ENCODE measurements at regions not wholly inside any gene's neighbourhood (a gene's known extent, or its start where the extent isn't known, plus 50 kb on each side); places are given as distances from the start of the nearest gene placed in this dataset.

DNA sequence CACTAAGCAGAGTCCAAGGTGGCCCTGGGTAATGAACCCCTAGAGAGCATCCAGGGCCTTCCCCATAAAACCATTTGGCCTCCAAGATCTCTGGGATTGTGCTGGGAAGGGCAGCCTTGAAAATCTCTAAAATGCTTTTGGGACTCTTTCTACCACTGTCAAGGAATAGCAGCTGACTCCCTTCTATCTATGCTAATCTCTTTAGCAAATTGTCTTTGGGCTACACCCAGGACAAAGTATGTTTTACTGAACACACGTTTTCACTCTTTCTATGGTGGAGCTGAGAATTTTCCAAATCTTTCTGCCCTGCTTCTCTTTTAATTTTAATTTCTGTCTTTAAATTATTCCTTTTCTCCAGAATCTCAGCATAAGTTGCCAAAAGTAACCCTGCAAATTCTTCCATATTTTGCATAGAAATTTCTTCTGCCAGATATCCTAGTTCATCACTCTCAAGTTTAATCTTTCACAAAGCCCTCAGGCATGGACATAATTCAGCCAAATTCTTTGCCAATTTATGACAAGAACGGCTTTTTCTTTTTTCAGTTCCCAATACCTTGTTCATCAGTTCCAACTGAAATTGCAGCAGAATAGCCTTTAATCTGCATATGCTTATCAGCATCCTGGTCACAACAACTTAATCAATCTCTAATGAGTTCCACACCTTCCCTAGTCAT is 687.0 kb upstream of the ADGRL4 start:
- DNase-seq: no peak

DNA sequence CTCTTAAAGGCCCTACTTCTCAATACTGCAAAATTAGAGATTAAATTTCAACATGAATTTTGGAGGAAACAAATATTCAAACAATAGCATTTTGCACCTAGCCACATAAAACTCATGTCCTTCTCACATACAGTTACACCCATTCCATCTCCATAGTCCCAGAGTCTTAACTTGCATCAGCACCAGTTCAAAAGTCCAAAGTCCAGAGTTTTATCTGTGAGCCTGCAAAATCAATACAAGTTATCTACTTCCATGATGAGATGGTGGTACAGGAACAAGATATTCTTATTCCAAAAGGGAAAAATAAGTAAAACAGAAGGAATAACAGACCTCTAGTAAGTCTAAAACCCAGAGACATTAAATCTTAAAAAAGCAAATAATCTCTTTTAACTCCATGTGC is 686.0 kb upstream of the ADGRL4 start:
- DNase-seq: no peak

DNA sequence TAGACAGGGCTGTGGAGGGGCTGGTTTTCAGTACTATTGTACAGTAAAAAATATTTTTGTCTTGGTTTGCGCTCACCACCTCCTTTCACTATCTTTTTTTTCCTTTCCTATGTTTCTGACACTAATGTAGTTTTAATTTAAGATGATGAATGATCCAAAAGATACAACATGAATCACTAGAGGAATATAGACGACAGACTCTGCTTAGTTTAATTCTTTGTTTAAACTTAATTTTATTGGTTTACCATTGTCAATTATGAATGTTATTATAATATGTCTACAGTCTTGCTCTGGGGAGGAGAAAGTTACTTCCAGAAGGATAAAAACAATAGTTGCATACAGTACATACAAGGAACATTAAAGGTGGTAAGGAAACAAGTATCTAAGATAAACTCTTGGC is 682.4 kb upstream of the ADGRL4 start:
- DNase-seq: no peak

DNA sequence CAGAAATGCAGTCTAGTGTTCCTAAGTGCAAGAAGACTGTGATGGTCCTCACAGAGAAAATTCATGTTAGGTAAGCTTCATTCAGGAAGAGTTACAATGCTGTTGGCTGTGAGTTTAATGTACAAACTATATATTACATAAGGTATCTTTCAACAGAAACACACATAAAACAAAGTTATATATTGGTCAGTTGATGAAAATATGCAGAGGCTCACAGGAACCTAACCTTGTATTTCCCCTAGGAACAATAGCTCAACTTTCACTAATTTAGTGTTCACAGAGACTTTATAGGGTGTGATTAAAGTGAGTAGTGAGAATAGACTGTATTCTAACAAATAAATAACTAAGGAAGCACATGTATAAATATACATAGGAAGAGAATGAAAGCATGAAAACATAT is 676.9 kb upstream of the ADGRL4 start:
- DNase-seq: no peak

DNA sequence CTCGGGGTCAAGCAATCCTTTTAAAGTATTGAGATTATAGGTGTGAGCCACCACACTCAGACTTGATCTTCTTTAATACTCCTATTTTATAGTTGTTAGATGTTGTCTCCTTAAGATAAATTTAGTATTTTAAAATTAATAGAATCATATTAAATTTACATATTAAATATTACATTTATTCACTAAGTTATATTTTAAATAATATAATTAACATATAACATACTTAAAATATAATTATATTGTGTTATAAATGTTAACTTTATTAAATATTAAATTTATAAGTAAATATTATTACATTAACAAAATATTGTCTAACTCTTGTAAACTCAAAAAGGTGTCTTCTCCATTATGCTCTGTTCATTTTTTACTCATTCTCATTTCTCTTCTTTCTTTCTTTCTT is 675.9 kb upstream of the ADGRL4 start:
- DNase-seq: no peak

DNA sequence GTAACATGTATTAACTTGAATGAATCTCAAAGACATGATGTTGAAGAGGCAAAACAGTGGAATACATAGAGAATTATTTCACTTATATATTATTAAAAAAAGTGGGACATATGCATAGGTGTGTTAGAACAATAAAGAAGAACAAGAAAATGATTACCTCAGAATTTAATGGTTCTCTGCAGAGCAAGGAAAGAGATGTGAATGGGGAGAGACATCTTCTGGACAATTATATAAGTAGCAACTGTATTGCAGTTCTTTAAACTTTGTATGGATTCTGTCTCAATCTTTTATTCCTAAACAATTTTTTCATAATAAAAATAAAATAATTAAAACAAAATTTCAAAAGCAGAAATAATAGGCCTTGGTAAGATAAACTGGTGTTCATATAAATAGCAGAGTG is 674.9 kb upstream of the ADGRL4 start:
- no peak for DNase-seq

DNA sequence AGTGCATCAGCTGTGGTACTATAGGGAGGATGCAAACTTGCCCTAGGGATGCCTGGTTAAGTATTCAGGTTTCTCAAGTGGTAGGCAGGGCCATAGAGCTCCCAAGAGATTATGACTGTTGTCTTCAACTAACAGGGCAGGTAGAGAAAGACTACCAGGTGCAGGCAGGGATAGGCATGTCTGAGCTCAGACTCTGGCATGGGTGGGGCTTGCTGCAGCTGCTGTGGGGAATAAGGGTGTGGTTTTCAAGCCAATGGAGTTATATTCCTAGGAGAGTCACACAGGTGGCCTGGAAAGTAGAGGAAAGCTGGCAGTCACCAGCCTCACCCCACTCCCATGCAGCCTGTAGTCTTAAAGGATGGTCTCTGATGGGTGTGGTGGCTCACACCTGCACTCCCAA is 673.4 kb upstream of the ADGRL4 start:
- no peak for DNase-seq

DNA sequence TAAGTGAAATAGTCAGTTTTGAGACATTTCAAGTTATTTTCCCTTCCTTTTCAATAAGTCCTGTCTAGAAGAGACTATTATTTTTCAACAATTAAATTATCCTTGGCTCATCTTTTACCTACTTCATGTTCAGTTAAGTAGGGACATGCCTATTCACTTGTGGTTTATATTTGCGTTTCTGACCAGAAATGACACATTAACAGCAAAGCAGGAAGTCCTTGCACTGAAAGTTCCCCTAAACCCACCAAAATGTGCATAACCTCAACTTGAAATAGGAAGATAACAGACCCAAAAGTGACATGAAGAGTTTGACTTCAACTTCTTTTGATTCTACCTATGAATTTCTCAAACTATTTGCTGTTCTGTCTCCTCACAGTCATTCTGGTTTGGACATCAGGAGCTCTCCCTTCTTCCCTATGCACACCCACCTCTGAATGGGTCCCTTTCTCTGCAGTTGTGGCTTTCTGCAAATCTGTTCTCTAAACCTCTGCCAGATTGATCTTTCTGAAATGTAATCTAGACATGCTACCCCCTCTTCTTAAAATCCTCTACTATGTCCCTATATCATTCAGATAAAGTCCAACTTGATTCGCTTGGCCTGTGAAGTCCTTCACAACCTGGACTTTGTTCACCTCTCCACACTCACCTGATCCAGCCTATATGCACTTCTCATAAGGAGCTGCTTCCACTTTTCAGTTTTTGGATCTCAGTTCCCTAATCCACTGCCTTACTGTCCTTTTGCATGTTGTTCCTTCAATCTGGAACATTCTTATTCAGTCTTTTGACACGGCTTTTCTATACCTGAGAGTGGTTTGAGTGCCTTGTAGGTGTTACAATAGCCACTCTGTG is 661.5 kb upstream of the ADGRL4 start:
- no peak for DNase-seq

DNA sequence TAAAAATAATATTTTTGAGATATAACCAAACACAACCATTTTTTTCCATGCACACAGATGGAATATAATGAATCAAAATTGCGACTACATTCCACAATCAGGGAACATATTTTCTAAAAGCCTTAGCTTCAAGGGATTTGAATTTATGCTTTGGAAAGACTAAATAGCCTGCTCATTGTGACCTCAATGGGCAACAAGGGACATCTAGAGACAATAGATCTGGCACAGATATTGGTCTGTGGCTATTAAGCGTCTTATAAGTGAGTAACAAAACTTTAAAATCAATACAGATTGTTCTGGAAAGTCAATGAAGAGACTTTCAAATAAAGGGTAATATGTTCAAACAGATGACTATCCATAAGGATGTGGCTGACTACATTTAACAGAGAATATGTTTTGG is 660.6 kb upstream of the ADGRL4 start:
- DNase-seq: no peak

DNA sequence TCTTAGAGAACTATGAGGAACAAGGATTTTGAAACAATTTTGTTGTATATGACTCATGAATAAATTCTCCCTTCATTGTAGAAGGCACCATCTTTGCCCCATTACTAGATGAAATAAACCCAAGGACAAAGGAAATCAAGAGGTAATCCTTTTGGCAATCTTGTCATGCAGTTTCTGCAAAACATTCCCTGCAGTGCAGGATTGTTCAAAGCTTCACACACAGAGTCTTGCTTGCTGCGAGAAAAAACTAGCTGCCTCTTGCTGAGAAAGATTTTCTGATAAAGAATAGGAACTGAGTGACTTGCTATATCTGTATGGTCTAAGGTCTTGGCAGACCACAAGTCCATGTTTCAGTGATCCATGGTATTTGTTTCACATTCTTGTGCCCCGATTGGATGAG is 657.4 kb upstream of the ADGRL4 start:
- DNase-seq: no peak

DNA sequence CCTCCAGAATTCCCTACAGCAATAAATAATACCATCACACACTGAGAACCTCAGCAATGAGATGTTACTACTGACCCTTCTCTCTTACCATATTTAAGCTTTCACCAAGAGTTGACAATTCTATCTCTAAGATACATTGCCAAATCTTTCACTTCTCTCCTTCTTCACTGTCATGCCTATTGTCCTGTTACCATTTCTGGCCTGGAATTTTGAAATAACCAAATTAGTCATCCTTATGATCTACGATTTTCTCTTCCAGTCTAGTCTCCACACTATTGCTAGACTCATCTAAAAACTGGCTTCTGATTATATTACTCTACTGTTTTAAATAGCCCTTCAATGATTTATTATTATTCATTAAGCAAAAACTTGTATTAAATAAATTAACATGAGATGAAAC is 656.1 kb upstream of the ADGRL4 start:
- DNase-seq: no peak

DNA sequence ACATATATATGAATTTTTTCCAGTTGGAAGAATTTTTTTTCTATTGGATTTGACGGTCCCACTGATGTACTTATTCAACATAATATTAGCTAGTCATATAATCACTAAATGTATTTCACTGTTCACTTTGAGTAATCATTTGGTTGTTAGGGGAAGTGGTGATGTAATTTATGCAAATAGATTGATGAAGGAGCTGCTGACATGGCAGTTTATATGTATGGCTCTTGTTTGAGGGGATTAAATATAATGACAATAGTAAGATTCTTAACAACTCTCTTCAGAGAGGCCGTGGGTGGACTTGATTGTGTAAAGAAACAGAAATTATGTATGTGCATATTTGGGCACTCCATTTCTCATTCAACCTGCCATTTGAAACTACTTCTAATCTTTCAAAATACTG is 653.6 kb upstream of the ADGRL4 start:
- no peak for DNase-seq

DNA sequence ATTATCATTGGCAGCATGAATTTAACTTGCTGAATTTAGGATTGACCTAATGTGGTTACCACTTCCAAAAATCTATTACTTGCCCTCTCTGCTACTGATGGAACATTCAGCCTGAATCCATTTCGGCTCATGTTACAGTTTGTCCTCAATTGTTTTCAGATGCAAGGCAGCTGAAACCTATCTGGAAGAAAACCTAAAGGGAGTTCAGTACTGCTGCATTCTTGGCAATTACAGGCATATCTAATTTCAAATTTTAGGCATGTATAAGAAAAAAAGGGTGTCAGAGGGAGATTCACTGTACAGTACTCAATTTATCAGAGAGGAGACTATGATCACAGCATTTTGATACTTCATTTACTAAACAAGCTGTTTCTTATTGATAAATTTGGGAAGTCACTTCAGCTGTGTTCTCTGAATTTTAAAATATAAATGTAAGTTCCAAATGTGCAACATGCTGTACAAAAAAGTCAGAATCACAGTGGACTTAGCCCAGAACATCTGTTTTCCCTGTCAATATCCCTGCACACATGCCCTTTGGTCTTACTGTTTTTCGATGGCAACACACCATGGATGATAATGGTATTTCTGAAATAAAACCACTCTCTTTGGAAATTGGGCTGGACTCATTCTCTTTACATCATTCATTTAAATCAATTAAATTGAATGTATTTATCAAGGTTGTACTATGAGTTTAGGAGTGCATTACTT is 651.6 kb upstream of the ADGRL4 start:
- peak; percentile 20 for DNase-seq

DNA sequence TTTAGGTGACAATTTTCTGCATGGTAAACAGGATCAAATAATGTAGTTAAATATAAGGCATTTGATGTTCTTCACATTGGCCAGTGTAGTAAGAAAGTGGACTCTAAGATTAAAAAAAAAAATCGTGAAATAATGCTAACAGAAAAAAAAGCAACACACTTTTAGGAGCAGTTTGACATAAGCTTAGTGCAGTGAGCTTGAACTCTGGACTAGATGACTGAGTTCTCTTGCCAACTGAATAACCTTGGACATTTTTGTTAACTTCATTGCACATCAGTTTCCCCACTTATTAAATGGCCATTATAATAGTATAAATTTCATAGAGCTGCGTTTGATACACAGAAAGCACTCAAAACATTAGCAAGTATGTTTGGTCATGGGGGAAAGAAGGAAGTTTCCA is 649.3 kb upstream of the ADGRL4 start:
- DNase-seq: no peak

DNA sequence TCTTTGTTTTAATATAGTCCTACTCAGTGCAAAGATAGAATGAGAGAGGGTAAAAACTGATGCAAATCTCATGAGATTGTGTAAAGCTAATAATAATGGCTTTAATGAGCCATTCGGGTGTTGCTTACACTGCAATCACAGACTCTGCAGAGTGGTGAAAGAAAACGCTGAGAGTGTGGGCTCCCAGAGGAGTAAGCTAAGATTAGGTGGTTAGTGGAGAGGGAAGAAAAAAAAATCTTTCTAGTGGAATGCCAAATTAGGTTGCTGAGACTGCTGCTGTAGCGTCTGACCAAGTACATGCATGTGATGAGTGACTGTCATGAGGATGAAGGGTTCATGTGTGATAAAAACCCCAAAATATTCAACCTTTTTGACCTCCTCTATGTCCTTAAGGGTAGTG is 645.9 kb upstream of the ADGRL4 start:
- no peak for DNase-seq

DNA sequence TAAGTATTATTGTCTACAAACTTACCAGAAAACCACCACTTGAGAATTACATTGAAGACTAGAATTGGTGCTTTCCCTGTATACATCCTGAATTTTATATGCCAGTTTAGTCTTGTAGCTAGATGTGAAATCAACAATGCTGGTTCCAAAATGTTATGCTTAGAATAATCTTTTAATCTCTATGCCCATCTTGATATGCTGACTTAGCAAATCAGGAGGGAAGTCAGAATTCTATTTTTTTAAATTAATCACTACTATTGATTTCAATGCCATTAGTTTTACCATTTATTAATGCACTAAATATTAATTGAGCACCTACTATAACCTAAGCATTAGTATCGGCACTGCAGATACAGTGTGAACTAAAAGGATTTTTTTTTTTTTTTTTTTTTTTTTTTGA is 641.6 kb upstream of the ADGRL4 start:
- DNase-seq: no peak

DNA sequence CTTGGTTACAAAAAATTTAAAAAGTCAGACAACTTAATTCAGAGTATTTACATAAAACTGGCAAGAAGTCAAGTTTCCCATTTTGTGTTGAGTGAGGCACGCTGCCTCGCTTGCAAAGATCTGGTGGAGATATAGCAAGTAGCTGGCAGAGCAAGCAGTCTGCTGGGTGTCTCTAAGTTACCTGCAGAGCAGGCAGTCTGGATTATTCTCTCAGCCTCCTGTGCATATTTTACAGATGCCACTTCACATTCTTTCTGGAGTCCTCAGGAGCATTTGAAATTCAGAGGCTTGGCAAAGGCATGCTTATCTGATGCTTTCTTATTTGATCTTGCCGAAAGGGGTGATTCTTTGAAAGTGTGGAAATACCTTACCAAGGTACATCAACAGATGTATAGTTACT is 640.4 kb upstream of the ADGRL4 start:
- DNase-seq: no peak

DNA sequence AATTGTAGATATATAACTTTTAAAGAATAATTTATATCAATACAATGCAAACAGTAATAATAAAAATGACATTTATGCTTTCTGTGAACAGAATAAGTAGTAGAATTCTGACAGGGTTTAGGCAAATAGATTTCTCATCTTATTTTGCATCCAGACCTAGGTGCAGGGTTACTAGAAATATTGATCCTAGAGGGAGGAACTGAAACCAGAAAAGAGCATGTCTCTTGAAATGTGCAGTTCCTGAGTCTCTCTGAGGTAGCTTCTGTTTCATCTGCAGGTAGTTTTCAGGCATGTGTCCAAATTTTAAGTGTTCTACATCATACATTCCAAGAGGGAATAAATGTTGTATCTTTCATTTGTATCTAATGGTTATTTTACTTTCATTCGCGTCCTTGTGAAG is 631.9 kb upstream of the ADGRL4 start:
- DNase-seq: no peak

DNA sequence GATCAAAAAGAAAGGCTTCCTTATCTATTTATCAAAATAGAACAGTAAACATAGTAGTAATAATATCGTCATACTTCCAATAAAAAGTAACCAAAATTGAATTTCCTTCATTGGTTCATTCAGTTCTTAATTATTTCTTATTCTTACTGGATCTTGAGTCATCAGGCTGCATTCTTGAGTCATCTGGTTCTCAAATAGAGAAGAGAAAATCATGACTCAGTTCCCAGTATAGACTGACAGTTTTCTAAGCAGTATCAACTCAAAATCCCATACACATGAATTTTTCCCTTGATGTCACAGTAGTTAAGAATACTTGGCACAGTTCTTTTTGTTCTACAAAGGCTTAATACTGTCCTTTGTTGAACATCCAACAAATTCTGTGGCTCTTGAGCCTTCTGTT is 626.9 kb upstream of the ADGRL4 start:
- DNase-seq: no peak

DNA sequence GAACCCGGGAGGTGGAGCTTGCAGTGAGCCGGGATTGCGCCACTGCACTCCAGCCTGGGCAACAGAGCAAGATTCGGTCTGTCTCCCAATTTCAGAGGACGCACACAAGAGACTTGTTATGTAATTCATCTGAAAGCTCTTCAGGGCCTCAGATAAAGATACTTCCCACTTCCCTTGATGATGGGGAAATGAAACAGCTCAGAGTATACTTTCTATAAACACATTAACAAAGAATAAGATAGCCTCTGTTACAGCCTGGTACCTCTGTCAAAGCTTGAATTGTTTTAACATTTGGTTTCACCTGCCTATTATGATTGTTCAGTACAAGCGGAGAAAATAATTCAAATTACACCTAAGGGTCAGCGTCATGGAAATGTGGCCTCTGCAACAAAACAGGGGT is 622.9 kb upstream of the ADGRL4 start:
- no peak for DNase-seq

DNA sequence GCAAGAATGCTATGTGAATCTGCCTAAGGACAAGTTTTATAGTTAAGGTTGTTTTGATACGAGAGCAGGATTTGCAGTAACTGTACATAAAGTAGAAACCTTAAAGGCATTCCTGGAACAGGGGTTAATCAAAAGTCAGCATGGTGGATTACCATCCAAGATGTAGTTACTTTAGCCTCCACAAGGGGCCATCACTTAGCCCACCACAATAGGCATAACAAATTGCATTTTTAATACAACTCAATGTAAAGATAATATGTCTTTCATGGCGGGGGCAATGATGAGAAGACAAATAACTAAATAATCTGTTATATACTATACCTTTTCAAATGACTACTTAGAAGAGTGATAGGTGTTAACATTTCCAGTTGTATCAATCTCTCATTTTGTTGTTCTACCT is 611.2 kb upstream of the ADGRL4 start:
- DNase-seq: no peak

DNA sequence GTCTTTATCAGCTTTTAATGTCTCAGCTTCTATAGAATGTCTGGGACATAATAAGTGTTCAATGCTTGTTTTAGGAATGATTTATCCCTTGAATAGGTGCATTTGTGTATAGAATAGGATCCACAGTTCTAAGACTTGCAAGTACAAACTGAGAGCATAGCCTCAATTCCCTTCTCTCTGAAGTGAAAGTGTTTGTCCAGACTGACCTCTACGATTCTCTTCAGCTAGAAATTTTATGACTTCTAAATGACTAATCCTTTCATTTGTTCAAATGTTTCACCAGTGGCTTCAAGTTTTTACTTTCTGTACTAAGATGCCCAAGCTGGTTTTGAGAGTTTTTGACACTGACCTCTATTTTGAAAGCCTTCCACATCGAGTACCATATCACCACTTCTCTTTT is 608.2 kb upstream of the ADGRL4 start:
- no peak for DNase-seq

DNA sequence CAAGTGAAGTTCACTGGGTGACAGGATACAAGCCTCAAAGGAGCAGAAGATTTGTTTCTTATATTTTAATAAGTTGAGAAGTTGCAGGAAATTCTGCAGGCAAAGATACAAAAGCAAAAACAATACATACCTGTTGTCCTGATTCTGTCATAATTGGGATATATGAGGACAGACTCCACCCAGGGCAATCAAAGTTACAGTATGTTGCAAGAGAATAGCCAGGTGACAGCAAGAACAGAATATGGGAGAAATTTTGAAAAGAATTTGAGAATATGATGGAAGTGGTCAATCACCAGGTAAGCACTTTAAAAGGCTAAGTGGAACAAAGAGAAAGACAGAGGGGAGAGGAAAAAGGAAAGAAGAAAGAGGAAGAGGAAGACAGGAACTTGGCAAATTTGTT is 607.6 kb upstream of the ADGRL4 start:
- DNase-seq: no peak

DNA sequence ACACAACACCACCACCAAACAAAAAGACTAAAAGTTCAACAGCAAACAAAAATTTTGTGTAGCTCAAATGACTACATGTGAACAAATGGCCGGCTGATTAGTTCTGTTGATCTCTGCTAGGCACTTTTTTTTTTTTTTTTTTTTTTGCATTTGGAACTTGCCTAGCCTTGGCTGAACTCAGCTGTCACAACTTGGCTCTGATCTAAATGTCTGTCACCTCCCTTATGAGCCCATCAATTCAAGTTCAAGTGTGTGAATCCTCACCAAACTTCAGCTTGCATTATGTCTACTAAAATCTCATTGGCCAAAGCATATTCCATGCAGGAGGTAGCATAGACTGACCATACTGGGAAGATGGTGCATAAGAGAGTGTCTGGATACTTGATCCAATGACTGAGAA is 606.5 kb upstream of the ADGRL4 start:
- no peak for DNase-seq

All from right hindlimb (tissue), 1 donor.